ENCODE measurements at regions not wholly inside any gene's neighbourhood (a gene's known extent, or its start where the extent isn't known, plus 50 kb on each side); places are given as distances from the start of the nearest gene placed in this dataset.

- no peak for TF ChIP-seq CTCF (IDR thresholded peaks at IDR 0.05)
- CTCF ChIA-PET, result interaction anchor here (0.7 to 2.0 kb wide), 8 partner anchors 8 to 413 kb away, joined by 3 to 8 read pairs (median 3); no protein-coding TSS in a partner anchor
- ATAC-seq (ENCODE audit: low read depth) (peak; percentile 57), DNase-seq (peak; percentile 23)
- Mint-ChIP-seq H3K4me3 (no peak overlapping the region), H3K4me1 (peaks cover 2% of the 10 kb centered on the region), H3K27ac (no peak overlapping the region), H3K27me3 (peaks cover 10% of the 10 kb centered on the region), H3K9me3 (no peaks in the 10 kb centered on the region), H3K36me3 (ENCODE audit: low read depth) (no peaks in the 10 kb centered on the region)
- intact Hi-C loops (cut with micrococcal nuclease), result no loop called here
- POLR2A ChIA-PET, result no interaction called here
Measured at GRCh38 chr9:119968836-119969707, 599.8 kb upstream of the BRINP1 start.

- ATAC-seq (ENCODE audit: low read depth) (no peak), DNase-seq (no peak)
- intact Hi-C loops (cut with micrococcal nuclease), result no loop called here
- no peak for TF ChIP-seq CTCF (IDR thresholded peaks at IDR 0.05)
- POLR2A ChIA-PET, result no interaction called here
- Mint-ChIP-seq H3K4me3 (no peak overlapping the region), H3K36me3 (ENCODE audit: low read depth) (no peaks in the 10 kb centered on the region), H3K9me3 (no peaks in the 10 kb centered on the region), H3K27me3 (peaks cover 16% of the 10 kb centered on the region), H3K27ac (no peak overlapping the region), H3K4me1 (peaks cover 2% of the 10 kb centered on the region)
- CTCF ChIA-PET, result interaction anchor here (1.1 to 2.0 kb wide), 4 partner anchors 9 to 412 kb away, joined by 3 to 8 read pairs (median 3); no protein-coding TSS in a partner anchor
Measured at GRCh38 chr9:119967867-119968535, 598.8 kb upstream of the BRINP1 start.

GRCh38 chr9:119963798-119964372 is 594.6 kb upstream of the BRINP1 start:
- intact Hi-C loops (cut with micrococcal nuclease), result no loop called here
- no peaks in the 10 kb centered on the region for H3K36me3 Mint-ChIP-seq (ENCODE audit: low read depth)
- CTCF ChIA-PET, result no interaction called here

GRCh38 chr9:119963258-119963797 is 594.1 kb upstream of the BRINP1 start:
- no peak overlapping the region for H3K4me3 Mint-ChIP-seq
- no peaks in the 10 kb centered on the region for H3K9me3 Mint-ChIP-seq
- ChIA-PET CTCF (no interaction called here), POLR2A (no interaction called here)
- no peak overlapping the region for H3K27ac Mint-ChIP-seq
- ATAC-seq (ENCODE audit: low read depth), result no peak
- H3K27me3 Mint-ChIP-seq, result peaks cover 18% of the 10 kb centered on the region
- DNase-seq, result no peak
- H3K36me3 Mint-ChIP-seq (ENCODE audit: low read depth), result no peaks in the 10 kb centered on the region
- intact Hi-C loops (cut with micrococcal nuclease), result no loop called here
- H3K4me1 Mint-ChIP-seq, result no peaks in the 10 kb centered on the region
- TF ChIP-seq CTCF (IDR thresholded peaks at IDR 0.05), result no peak

More at GRCh38 chr9:119963798-119964372, 594.6 kb upstream of the BRINP1 start:
- Mint-ChIP-seq H3K4me1 (no peaks in the 10 kb centered on the region), H3K27me3 (peaks cover 18% of the 10 kb centered on the region), H3K9me3 (no peaks in the 10 kb centered on the region), H3K27ac (no peak overlapping the region), H3K4me3 (no peak overlapping the region)
- DNase-seq, result no peak
- POLR2A ChIA-PET, result no interaction called here
- no peak for TF ChIP-seq CTCF (IDR thresholded peaks at IDR 0.05)
- ATAC-seq (ENCODE audit: low read depth), result no peak

Measured in activated B cell treated with CpG ODN at 0.5 μM for 24 hours (primary cell).